HG03280 (cell line): ENCODE measurements at regions not wholly inside any gene's neighbourhood (a gene's known extent, or its start where the extent isn't known, plus 50 kb on each side); places are given as distances from the start of the nearest gene placed in this dataset.
"Not testable (repeated sequence)": the region's sequence is repeated elsewhere in the genome, so short reads cannot be mapped to it uniquely, and the experiment has no call there.

Experiments
- ATAC-seq: cut with Tn5 transposase; IDR thresholded peaks from one replicate; pipeline ENCODE4 v1.9.1; 2021; ENCODE audit warnings: mild to moderate bottlenecking, moderate library complexity; ENCODE audit not compliant: unreplicated experiment

GRCh38 chr5:162762119-162762518 is 675.3 kb upstream of the CCNG1 start:
- no peak for ATAC-seq

GRCh38 chr5:162769019-162769418 is 668.4 kb upstream of the CCNG1 start:
- ATAC-seq: no peak

GRCh38 chr5:162785673-162786072 is 651.7 kb upstream of the CCNG1 start:
- no peak for ATAC-seq

- no peak for ATAC-seq
These were observed 651.2 kb upstream of the CCNG1 start for GRCh38 chr5:162786234-162786633.

- ATAC-seq: no peak
These were observed 640.9 kb upstream of the CCNG1 start for GRCh38 chr5:162796507-162796906.

GRCh38 chr5:162800301-162800700 is 637.1 kb upstream of the CCNG1 start:
- no peak for ATAC-seq

GRCh38 chr5:162801235-162801634 is 636.2 kb upstream of the CCNG1 start:
- ATAC-seq: no peak

- ATAC-seq: no peak
These were observed 631.2 kb upstream of the CCNG1 start for GRCh38 chr5:162806195-162806594.

- ATAC-seq: no peak
These were observed 626.3 kb upstream of the CCNG1 start for GRCh38 chr5:162811071-162811470.

GRCh38 chr5:162816816-162817215 is 620.6 kb upstream of the CCNG1 start:
- no peak for ATAC-seq

- ATAC-seq: no peak
These were observed 620.0 kb upstream of the CCNG1 start for GRCh38 chr5:162817364-162817763.

- not testable (repeated sequence) for ATAC-seq
These were observed 615.7 kb upstream of the CCNG1 start for GRCh38 chr5:162821664-162822063.

- no peak for ATAC-seq
These were observed 613.0 kb upstream of the CCNG1 start for GRCh38 chr5:162824360-162824759.

GRCh38 chr5:162837155-162837554 is 600.2 kb upstream of the CCNG1 start:
- no peak for ATAC-seq

- ATAC-seq: no peak
These were observed 594.7 kb upstream of the CCNG1 start for GRCh38 chr5:162842727-162843126.

GRCh38 chr5:162852134-162852533 is 585.3 kb upstream of the CCNG1 start:
- ATAC-seq: no peak

- no peak for ATAC-seq
These were observed 578.6 kb upstream of the CCNG1 start for GRCh38 chr5:162858770-162859169.

- ATAC-seq: no peak
These were observed 566.4 kb upstream of the CCNG1 start for GRCh38 chr5:162870966-162871365.

- no peak for ATAC-seq
These were observed 554.8 kb upstream of the CCNG1 start for GRCh38 chr5:162882629-162883028.

GRCh38 chr5:162886717-162887116 is 550.7 kb upstream of the CCNG1 start:
- ATAC-seq: no peak

GRCh38 chr5:162888268-162888667 is 549.1 kb upstream of the CCNG1 start:
- ATAC-seq: no peak

GRCh38 chr5:162911873-162912272 is 525.5 kb upstream of the CCNG1 start:
- no peak for ATAC-seq

GRCh38 chr5:162916368-162916767 is 521.0 kb upstream of the CCNG1 start:
- ATAC-seq: no peak

GRCh38 chr5:162929104-162929503 is 508.3 kb upstream of the CCNG1 start:
- ATAC-seq: no peak
